H1 (cell line): ENCODE measurements at regions not wholly inside any gene's neighbourhood (a gene's known extent, or its start where the extent isn't known, plus 50 kb on each side); places are given as distances from the start of the nearest gene placed in this dataset.
"Not testable (repeated sequence)": the region's sequence is repeated elsewhere in the genome, so short reads cannot be mapped to it uniquely, and the experiment has no call there.

ENCODE experiments used
- CTCF ChIA-PET: fragments of 300-600 bp; sonication (Branson Sonifier 250); formaldehyde crosslinking; loops from one replicate; lab custom pipeline; 2021; ENCODE audit not compliant: partially characterized antibody; lab: Charles Lee
- POLR2A ChIA-PET: fragments of 300-600 bp; sonication (Branson Sonifier 250); formaldehyde crosslinking; loops from one replicate; lab custom pipeline; 2021; ENCODE audit warnings: inconsistent platforms; ENCODE audit not compliant: partially characterized antibody; lab: Charles Lee
- DNase-seq, 2 experiments: peaks; one replicate each; pipeline versions ENCODE4 v3.0.0 to v3.0.0-alpha.2; 2010 to 2022; ENCODE audit warnings: low spot score in 2 of 2, low read depth in 1 of 2, mixed read lengths in 1 of 2
- FAIRE-seq: peaks from 2 replicates; lab custom pipeline; 2011; peaks lifted over from hg19 to GRCh38; lab: Jason Lieb, UNC
- H2AFZ ChIP-seq: 2 replicates; pipeline ENCODE4 v1.8.1; 2012; ENCODE audit warnings: low read length, inconsistent platforms
- H2AK5ac ChIP-seq: 2 replicates; pipeline ENCODE4 v1.6.1; 2013; ENCODE audit warnings: low read depth, low read length
- H2BK120ac ChIP-seq: replicated peaks from 2 replicates; pipeline ENCODE3; 2013; ENCODE audit warnings: low read depth, low read length, inconsistent platforms
- H2BK12ac ChIP-seq: 2 replicates; pipeline ENCODE4 v1.6.1; 2013; ENCODE audit warnings: low read depth, low read length
- H2BK15ac ChIP-seq: 2 replicates; pipeline ENCODE4 v1.6.1; 2013; ENCODE audit warnings: low read length
- H2BK20ac ChIP-seq: 2 replicates; pipeline ENCODE4 v1.6.1; 2013; ENCODE audit warnings: low read length
- H2BK5ac ChIP-seq: 2 replicates; pipeline ENCODE4 v1.6.1; 2013; ENCODE audit warnings: low read depth, low read length
- H3K14ac ChIP-seq: 2 replicates; pipeline ENCODE4 v1.6.1; 2013; ENCODE audit warnings: inconsistent platforms; ENCODE audit not compliant: insufficient read length
- H3K18ac ChIP-seq: 2 replicates; pipeline ENCODE4 v1.6.1; 2013; ENCODE audit warnings: low read length; ENCODE audit errors: extremely low read depth
- H3K23ac ChIP-seq: 2 replicates; pipeline ENCODE4 v1.6.1; 2013; ENCODE audit warnings: inconsistent platforms; ENCODE audit not compliant: insufficient read length
- H3K23me2 ChIP-seq: 2 replicates; pipeline ENCODE4 v1.6.1; 2013; ENCODE audit warnings: low read depth, low read length
- H3K27ac ChIP-seq: 2 replicates; pipeline ENCODE4 v1.6.1; 2011; ENCODE audit warnings: low read depth, low read length, inconsistent platforms
- H3K27me3 ChIP-seq, 4 experiments: replicated peaks in 1 of 4; 1 replicate in 1 of 4; 2 replicates in 3 of 4; pipeline versions ENCODE4 v1.6.1 to v1.8.1; 2011 to 2013; ENCODE audit warnings: low read length in 3 of 4, mild to moderate bottlenecking in 3 of 4, inconsistent platforms in 2 of 4, mixed read lengths in 2 of 4, moderate library complexity in 1 of 4; ENCODE audit not compliant: control insufficient read depth in 3 of 4, insufficient read depth in 3 of 4; ENCODE audit errors: extremely low read depth in 1 of 4
- H3K36me3 ChIP-seq, 4 experiments: 2 replicates each; pipeline versions ENCODE4 v1.6.1 to v1.8.1; 2011 to 2013; ENCODE audit warnings: mild to moderate bottlenecking in 4 of 4, low read length in 3 of 4, moderate library complexity in 2 of 4, control low read depth in 1 of 4, inconsistent platforms in 1 of 4; ENCODE audit not compliant: insufficient read depth in 4 of 4, control insufficient read depth in 2 of 4
- H3K4ac ChIP-seq: replicated peaks from 2 replicates; pipeline ENCODE3; 2013; ENCODE audit warnings: low read length, low read depth, mixed read lengths, inconsistent platforms; ENCODE audit not compliant: insufficient read length
- H3K4me1 ChIP-seq, 4 experiments: replicated peaks in 1 of 4; 1 replicate in 1 of 4; 2 replicates in 3 of 4; pipeline versions ENCODE4 v1.6.1 to v1.8.1; 2011 to 2013; ENCODE audit warnings: low read length in 3 of 4, inconsistent platforms in 2 of 4, mixed read lengths in 1 of 4; ENCODE audit not compliant: insufficient read depth in 4 of 4, control insufficient read depth in 3 of 4
- H3K4me2 ChIP-seq, 2 experiments: 2 replicates each; pipeline versions ENCODE4 v1.6.1 to v1.8.1; 2011 to 2013; ENCODE audit warnings: low read depth in 2 of 2, low read length in 2 of 2, control low read depth in 1 of 2, inconsistent platforms in 1 of 2, mild to moderate bottlenecking in 1 of 2; ENCODE audit not compliant: insufficient read depth in 1 of 2
- H3K4me3 ChIP-seq, 4 experiments: fragments of 200-600, 300-600 bp in 1 of 4; sonication (generic), shearing (Covaris generic), sonication (Bioruptor Twin) in 1 of 4; 2 replicates each; pipeline versions ENCODE4 v1.5.1 to v1.8.1; 2011 to 2016; ENCODE audit warnings: low read length in 4 of 4, low read depth in 3 of 4, control low read depth in 2 of 4, inconsistent platforms in 2 of 4, mild to moderate bottlenecking in 2 of 4, mixed read lengths in 1 of 4, moderate library complexity in 1 of 4; ENCODE audit not compliant: insufficient read depth in 2 of 4; ENCODE audit errors: extremely low read depth in 1 of 4
- H3K56ac ChIP-seq: replicated peaks from 2 replicates; pipeline ENCODE3; 2013; ENCODE audit warnings: low read depth, mild to moderate bottlenecking, mixed read lengths, low read length, inconsistent platforms; ENCODE audit not compliant: insufficient read length
- H3K79me1 ChIP-seq: 2 replicates; pipeline ENCODE4 v1.6.1; 2013; ENCODE audit warnings: low read depth, low read length, control low read depth
- H3K79me2 ChIP-seq, 2 experiments: 2 replicates each; pipeline versions ENCODE4 v1.6.1 to v1.8.1; 2012 to 2013; ENCODE audit warnings: low read length in 2 of 2, mild to moderate bottlenecking in 2 of 2, inconsistent platforms in 1 of 2; ENCODE audit not compliant: insufficient read depth in 2 of 2, control insufficient read depth in 1 of 2
- H3K9ac ChIP-seq, 4 experiments: replicated peaks in 1 of 4; 1 replicate in 1 of 4; 2 replicates in 3 of 4; pipeline versions ENCODE4 v1.6.1 to v1.8.1; 2011 to 2013; ENCODE audit warnings: low read depth in 3 of 4, low read length in 3 of 4, control low read depth in 2 of 4, mild to moderate bottlenecking in 2 of 4, moderate library complexity in 2 of 4, inconsistent platforms in 1 of 4; ENCODE audit errors: extremely low read depth in 1 of 4
- H3K9me3 ChIP-seq, 2 experiments: 2 replicates each; pipeline versions ENCODE4 v1.6.1 to v1.8.1; 2012 to 2013; ENCODE audit warnings: mild to moderate bottlenecking in 2 of 2, moderate library complexity in 2 of 2, control low read depth in 1 of 2, inconsistent platforms in 1 of 2, low read depth in 1 of 2, low read length in 1 of 2, mixed read lengths in 1 of 2; ENCODE audit not compliant: insufficient read depth in 2 of 2
- H4K20me1 ChIP-seq, 2 experiments: replicated peaks in 1 of 2; 2 replicates each; pipeline versions ENCODE3 to v1.8.1; 2011 to 2013; ENCODE audit warnings: inconsistent platforms in 2 of 2, low read length in 2 of 2, mild to moderate bottlenecking in 1 of 2; ENCODE audit not compliant: insufficient read depth in 2 of 2, control insufficient read depth in 1 of 2
- H4K5ac ChIP-seq: 2 replicates; pipeline ENCODE4 v1.6.1; 2013; ENCODE audit warnings: low read length, low read depth, mixed read lengths, inconsistent platforms; ENCODE audit not compliant: insufficient read length
- H4K8ac ChIP-seq: 2 replicates; pipeline ENCODE4 v1.8.0; 2013; ENCODE audit warnings: mild to moderate bottlenecking, moderate library complexity, low read length, inconsistent platforms; ENCODE audit not compliant: insufficient read depth; ENCODE audit errors: extremely low read depth
- H4K91ac ChIP-seq: replicated peaks from 2 replicates; pipeline ENCODE3; 2013; ENCODE audit warnings: low read length, mixed read lengths, inconsistent platforms; ENCODE audit not compliant: insufficient read length
- GABPA ChIP-seq: IDR thresholded peaks from 2 replicates; pipeline ENCODE4 v1.6.1; 2011; ENCODE audit warnings: mild to moderate bottlenecking, low read length, moderate library complexity, borderline replicate concordance; ENCODE audit not compliant: insufficient read depth
- WGBS, 2 experiments: shearing (Covaris generic) in 1 of 2; methylation state at CpG; one replicate each; pipeline versions ENCODE4 v1.1.6 to v1.1.7; 2013 to 2015; ENCODE audit warnings: low lambda C conversion rate in 2 of 2, mixed read lengths in 2 of 2, inconsistent platforms in 1 of 2, low coverage in 1 of 2, missing lambda C conversion rate in 1 of 2; ENCODE audit not compliant: insufficient replicate concordance in 2 of 2, insufficient coverage in 1 of 2, insufficient read length in 1 of 2; ENCODE audit errors: extremely low coverage in 1 of 2, missing lambda C conversion rate in 1 of 2; 5-methylcytosine and 5-hydroxymethylcytosine counted together

- no peak for TF ChIP-seq GABPA
Measured at GRCh38 chr11:96554236-96554820, 164.5 kb downstream of the JRKL start (continued).

GRCh38 chr11:96555826-96556225 lies 166.0 kb downstream of the JRKL start:
- H4K20me1 ChIP-seq, H2AFZ ChIP-seq, H4K91ac ChIP-seq, H3K36me3 ChIP-seq, H2BK12ac ChIP-seq, H2BK20ac ChIP-seq, H4K5ac ChIP-seq, H2AK5ac ChIP-seq, H2BK5ac ChIP-seq, FAIRE-seq, H3K9me3 ChIP-seq, H3K4me1 ChIP-seq, H3K4ac ChIP-seq, H3K23me2 ChIP-seq, DNase-seq, H3K27me3 ChIP-seq, CTCF ChIA-PET, H3K14ac ChIP-seq, H3K23ac ChIP-seq, H2BK120ac ChIP-seq, H3K79me2 ChIP-seq, H4K8ac ChIP-seq, H3K4me2 ChIP-seq, H3K79me1 ChIP-seq, H3K56ac ChIP-seq, H3K4me3 ChIP-seq, H3K9ac ChIP-seq, H3K18ac ChIP-seq, H2BK15ac ChIP-seq, POLR2A ChIA-PET, H3K27ac ChIP-seq: not testable (repeated sequence)
- 89% methylated on average over 7 of the region's 10 CpGs; no CpG with 5 or more reads in 1 of the 2 experiments for WGBS, 2 experiments
